ENCODE measurements at regions not wholly inside any gene's neighbourhood (a gene's known extent, or its start where the extent isn't known, plus 50 kb on each side); places are given as distances from the start of the nearest gene placed in this dataset.

- CTCF ChIA-PET, result no interaction called here
- TF ChIP-seq CTCF (IDR thresholded peaks at IDR 0.05; ENCODE audit: unreplicated experiment), result no peak
- Mint-ChIP-seq H3K36me3 (ENCODE audit: insufficient read depth, unreplicated experiment) (peaks cover 7% of the 10 kb centered on the region), H3K4me1 (ENCODE audit: low read depth, unreplicated experiment) (peaks cover 45% of the 10 kb centered on the region), H3K27me3 (ENCODE audit: unreplicated experiment) (no peaks in the 10 kb centered on the region), H3K9me3 (ENCODE audit: low read depth, unreplicated experiment) (peaks cover 5% of the 10 kb centered on the region), H3K27ac (ENCODE audit: unreplicated experiment) (no peak overlapping the region), H3K4me3 (ENCODE audit: low read depth, unreplicated experiment) (no peak overlapping the region)
- BruUV-seq (replicated peaks), result no TSS peak
- intact Hi-C loops (cut with micrococcal nuclease; ENCODE audit: unreplicated experiment), result no loop called here
- DNase-seq, result no peak
Observed at GRCh38 chr20:47931002-47931401, 145.7 kb upstream of the SULF2 start.

DNA sequence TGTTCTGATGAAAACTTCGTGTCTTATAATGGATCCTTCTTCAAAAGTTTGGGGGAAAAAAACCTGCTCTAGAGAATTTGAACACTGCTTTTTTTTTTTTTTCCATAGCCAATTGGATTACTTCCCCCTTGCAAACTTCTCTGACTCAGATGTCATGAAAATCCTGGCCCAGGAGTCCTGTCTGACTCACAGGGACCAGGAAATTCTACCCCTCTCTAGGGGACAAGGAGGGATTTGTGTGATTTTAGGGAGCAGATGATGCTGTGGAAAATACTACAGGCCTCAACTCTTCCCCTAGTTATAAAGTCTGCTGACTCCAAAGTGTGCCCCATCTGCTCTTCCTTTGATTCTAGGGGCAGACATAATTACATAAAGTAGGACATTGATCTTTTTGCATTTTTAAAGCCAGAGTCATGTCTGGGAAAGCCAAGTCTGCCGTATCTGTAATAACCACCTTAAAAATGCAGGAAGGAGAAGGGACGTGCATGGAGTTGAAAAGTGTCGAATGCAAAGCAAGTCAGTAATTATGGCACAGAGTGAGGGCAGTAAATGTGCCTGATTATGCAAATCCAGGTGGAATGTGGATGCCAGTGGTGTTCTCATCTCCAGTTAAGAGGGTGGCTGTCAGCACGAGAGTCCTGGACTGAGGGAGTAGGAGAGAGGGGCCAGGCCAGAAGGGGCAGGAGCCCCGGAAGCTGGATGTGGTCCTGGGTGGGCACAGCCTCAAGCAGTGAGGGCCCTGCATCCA lies 144.3 kb upstream of the SULF2 start:
- intact Hi-C loops (cut with micrococcal nuclease; ENCODE audit: unreplicated experiment), result loop anchor here (1.0 to 5.0 kb wide), 2 partner anchors 57 to 204 kb away; no protein-coding TSS in a partner anchor
- H3K27me3 Mint-ChIP-seq (ENCODE audit: unreplicated experiment), result no peaks in the 10 kb centered on the region
- BruUV-seq (replicated peaks), result no TSS peak
- DNase-seq, result peak; percentile 56
- peaks cover 7% of the 10 kb centered on the region for H3K36me3 Mint-ChIP-seq (ENCODE audit: insufficient read depth, unreplicated experiment)
- CTCF ChIA-PET, result interaction anchor here (0.6 to 1.0 kb wide), 3 partner anchors 34 to 288 kb away, joined by 3 to 9 read pairs (median 4); no protein-coding TSS in a partner anchor
- H3K4me3 Mint-ChIP-seq (ENCODE audit: low read depth, unreplicated experiment), result no peak overlapping the region
- TF ChIP-seq CTCF (IDR thresholded peaks at IDR 0.05; ENCODE audit: unreplicated experiment), result no peak
- peak overlapping the region; percentile 67 for H3K27ac Mint-ChIP-seq (ENCODE audit: unreplicated experiment)
- peaks cover 10% of the 10 kb centered on the region for H3K9me3 Mint-ChIP-seq (ENCODE audit: low read depth, unreplicated experiment)
- peaks cover 54% of the 10 kb centered on the region for H3K4me1 Mint-ChIP-seq (ENCODE audit: low read depth, unreplicated experiment)

DNA sequence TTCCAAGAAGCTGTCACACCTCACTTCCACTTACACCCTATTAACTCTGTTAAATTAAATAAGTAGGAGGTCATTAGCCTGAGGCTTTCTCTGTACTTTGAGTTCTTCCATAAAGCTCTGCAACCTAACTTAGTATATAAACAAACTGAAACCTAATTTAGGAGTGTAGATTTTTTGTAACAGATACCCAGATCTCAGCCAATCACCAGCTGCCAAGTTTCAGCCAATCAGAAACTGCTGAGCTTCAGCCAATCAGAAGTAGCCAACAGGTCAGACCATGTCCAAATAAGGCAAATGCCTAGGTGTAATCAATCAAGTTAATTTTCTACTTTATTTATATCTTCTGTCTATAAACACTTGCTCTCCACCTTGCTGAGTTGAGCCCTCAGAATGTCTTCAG lies 142.7 kb upstream of the SULF2 start:
- intact Hi-C loops (cut with micrococcal nuclease; ENCODE audit: unreplicated experiment), result loop anchor here (5.0 kb wide), 1 partner anchor 56 kb away; no protein-coding TSS in a partner anchor
- Mint-ChIP-seq H3K9me3 (ENCODE audit: low read depth, unreplicated experiment) (peaks cover 10% of the 10 kb centered on the region), H3K27me3 (ENCODE audit: unreplicated experiment) (no peaks in the 10 kb centered on the region), H3K36me3 (ENCODE audit: insufficient read depth, unreplicated experiment) (peaks cover 7% of the 10 kb centered on the region), H3K27ac (ENCODE audit: unreplicated experiment) (peak overlapping the region; percentile 45), H3K4me3 (ENCODE audit: low read depth, unreplicated experiment) (no peak overlapping the region), H3K4me1 (ENCODE audit: low read depth, unreplicated experiment) (peaks cover 64% of the 10 kb centered on the region)
- no peak for DNase-seq
- BruUV-seq (replicated peaks), result no TSS peak
- CTCF ChIA-PET, result no interaction called here
- TF ChIP-seq CTCF (IDR thresholded peaks at IDR 0.05; ENCODE audit: unreplicated experiment), result no peak

- BruUV-seq (replicated peaks), result no TSS peak
- intact Hi-C loops (cut with micrococcal nuclease; ENCODE audit: unreplicated experiment), result loop anchor here (5.0 kb wide), 1 partner anchor 55 kb away; no protein-coding TSS in a partner anchor
- Mint-ChIP-seq H3K27me3 (ENCODE audit: unreplicated experiment) (no peaks in the 10 kb centered on the region), H3K4me1 (ENCODE audit: low read depth, unreplicated experiment) (peaks cover 70% of the 10 kb centered on the region), H3K9me3 (ENCODE audit: low read depth, unreplicated experiment) (peaks cover 10% of the 10 kb centered on the region), H3K36me3 (ENCODE audit: insufficient read depth, unreplicated experiment) (peaks cover 7% of the 10 kb centered on the region), H3K27ac (ENCODE audit: unreplicated experiment) (peak overlapping the region; percentile 45), H3K4me3 (ENCODE audit: low read depth, unreplicated experiment) (no peak overlapping the region)
- DNase-seq, result no peak
- CTCF ChIA-PET, result no interaction called here
- TF ChIP-seq CTCF (IDR thresholded peaks at IDR 0.05; ENCODE audit: unreplicated experiment), result no peak
Observed at GRCh38 chr20:47927385-47927851, 142.1 kb upstream of the SULF2 start.
